HPDE6-E6E7 (cell line): ENCODE measurements at regions not wholly inside any gene's neighbourhood (a gene's known extent, or its start where the extent isn't known, plus 50 kb on each side); places are given as distances from the start of the nearest gene placed in this dataset.

ENCODE experiments used
- DNase-seq: peaks from one replicate; pipeline ENCODE4 v3.0.0; 2011; ENCODE audit warnings: missing footprints; ENCODE audit errors: extremely low spot score

- DNase-seq = no peak
Measured at GRCh38 chr5:82403724-82404123, 125.6 kb upstream of the RPS23 start.

GRCh38 chr5:82403026-82403425 lies 124.9 kb upstream of the RPS23 start:
- DNase-seq = no peak

GRCh38 chr5:82399111-82399510 lies 121.0 kb upstream of the RPS23 start:
- no peak for DNase-seq

- DNase-seq = no peak
Measured at GRCh38 chr5:82397741-82398320, 119.7 kb upstream of the RPS23 start.

- DNase-seq = peak; percentile 58
Measured at GRCh38 chr5:82396871-82397514, 118.8 kb upstream of the RPS23 start.

- DNase-seq = no peak
Measured at GRCh38 chr5:82396396-82396795, 118.2 kb upstream of the RPS23 start.

- no peak for DNase-seq
Measured at GRCh38 chr5:82393951-82394350, 115.8 kb upstream of the RPS23 start.

GRCh38 chr5:82390088-82390487 lies 111.9 kb upstream of the RPS23 start:
- DNase-seq = no peak

- DNase-seq = no peak
Measured at GRCh38 chr5:82389347-82389746, 111.2 kb upstream of the RPS23 start.

GRCh38 chr5:82388181-82388580 lies 110.0 kb upstream of the RPS23 start:
- DNase-seq = no peak

- DNase-seq = no peak
Measured at GRCh38 chr5:82387819-82388166, 109.6 kb upstream of the RPS23 start.

GRCh38 chr5:82387001-82387818 lies 109.1 kb upstream of the RPS23 start:
- DNase-seq = no peak

GRCh38 chr5:82386576-82386975 lies 108.4 kb upstream of the RPS23 start:
- no peak for DNase-seq

GRCh38 chr5:82384034-82384750 lies 106.0 kb upstream of the RPS23 start:
- DNase-seq = no peak

GRCh38 chr5:82381591-82381990 lies 103.4 kb upstream of the RPS23 start:
- DNase-seq = no peak

- DNase-seq = no peak
Measured at GRCh38 chr5:82376307-82376706, 98.2 kb upstream of the RPS23 start.

- DNase-seq = no peak
Measured at GRCh38 chr5:82375488-82376244, 97.5 kb upstream of the RPS23 start.

- DNase-seq = no peak
Measured at GRCh38 chr5:82374637-82375036, 96.5 kb upstream of the RPS23 start.

- DNase-seq = no peak
Measured at GRCh38 chr5:82367930-82368329, 89.8 kb upstream of the RPS23 start.

GRCh38 chr5:82365744-82366228 lies 87.6 kb upstream of the RPS23 start:
- peak; percentile 76 for DNase-seq

- DNase-seq = no peak
Measured at GRCh38 chr5:82365026-82365425, 86.9 kb upstream of the RPS23 start.

- no peak for DNase-seq
Measured at GRCh38 chr5:82364497-82364896, 86.3 kb upstream of the RPS23 start.
